Loucy (cell line): ENCODE measurements at regions not wholly inside any gene's neighbourhood (a gene's known extent, or its start where the extent isn't known, plus 50 kb on each side); places are given as distances from the start of the nearest gene placed in this dataset.

Source experiments
- H2AFZ ChIP-seq: fragments of 200-600 bp; sonication (generic); 2 replicates; pipeline ENCODE4 v1.6.0; 2016; ENCODE audit warnings: antibody characterized with exemption, mild to moderate bottlenecking, low read length, moderate library complexity
- H3F3A ChIP-seq: fragments of 200-600 bp; 2 replicates; pipeline ENCODE4 v1.6.0; 2016; ENCODE audit warnings: antibody characterized with exemption, low read depth, mild to moderate bottlenecking
- H3K27me3 ChIP-seq: fragments of 200-600 bp; sonication (generic); 2 replicates; pipeline ENCODE4 v1.6.1; 2014; ENCODE audit warnings: low read length, mild to moderate bottlenecking; ENCODE audit not compliant: insufficient read depth, poor library complexity, severe bottlenecking
- H3K36me3 ChIP-seq: fragments of 200-600 bp; sonication (generic); 2 replicates; pipeline ENCODE4 v1.6.1; 2016; ENCODE audit warnings: low read length; ENCODE audit not compliant: insufficient read depth
- H3K4me1 ChIP-seq: fragments of 200-600 bp; sonication (generic); 2 replicates; pipeline ENCODE4 v1.5.1; 2014; ENCODE audit warnings: low read length, mild to moderate bottlenecking; ENCODE audit not compliant: insufficient read depth, poor library complexity, severe bottlenecking
- H3K4me2 ChIP-seq: fragments of 200-600 bp; sonication (generic); 2 replicates; pipeline ENCODE4 v1.6.0; 2014; ENCODE audit warnings: antibody characterized with exemption, low read length, low read depth, mild to moderate bottlenecking; ENCODE audit not compliant: poor library complexity, severe bottlenecking
- H3K4me3 ChIP-seq: fragments of 200-600 bp; sonication (generic); 2 replicates; pipeline ENCODE4 v1.5.1; 2014; ENCODE audit warnings: low read length, mild to moderate bottlenecking, mixed read lengths; ENCODE audit not compliant: poor library complexity, severe bottlenecking
- H3K79me2 ChIP-seq: fragments of 200-600 bp; sonication (generic); 2 replicates; pipeline ENCODE4 v1.6.1; 2014; ENCODE audit warnings: low read length; ENCODE audit not compliant: insufficient read depth
- H3K9ac ChIP-seq: fragments of 200-600 bp; sonication (generic); 2 replicates; pipeline ENCODE4 v1.6.0; 2014; ENCODE audit warnings: mild to moderate bottlenecking, low read depth, low read length, moderate library complexity; ENCODE audit not compliant: poor library complexity, severe bottlenecking
- H3K9me2 ChIP-seq: fragments of 200-600 bp; sonication (generic); replicated peaks from 2 replicates; pipeline ENCODE4 v1.6.1; 2016; ENCODE audit warnings: low read depth, low read length, mixed read lengths
- H3K9me3 ChIP-seq: fragments of 200-600 bp; sonication (generic); 2 replicates; pipeline ENCODE4 v1.6.1; 2014; ENCODE audit warnings: mild to moderate bottlenecking, antibody characterized with exemption, low read length, low read depth; ENCODE audit not compliant: insufficient read depth
- H4K20me1 ChIP-seq: fragments of 200-600 bp; sonication (generic); 2 replicates; pipeline ENCODE4 v1.6.0; 2014; ENCODE audit warnings: antibody characterized with exemption, low read length, mild to moderate bottlenecking; ENCODE audit not compliant: insufficient read depth, poor library complexity, severe bottlenecking
- EZH2phosphoT487 ChIP-seq: fragments of 200-600 bp; IDR thresholded peaks from 2 replicates; pipeline ENCODE4 v1.6.1; 2018; ENCODE audit warnings: antibody characterized with exemption, mild to moderate bottlenecking, moderate library complexity, borderline replicate concordance
- TF ChIP-seq, protein P1 (sequence below): fragments of 200-600 bp; sonication (generic); conservative IDR thresholded peaks from 2 replicates; pipeline ENCODE4 v1.5.1; 2014; ENCODE audit warnings: mild to moderate bottlenecking, antibody characterized with exemption, low read length

DNA sequence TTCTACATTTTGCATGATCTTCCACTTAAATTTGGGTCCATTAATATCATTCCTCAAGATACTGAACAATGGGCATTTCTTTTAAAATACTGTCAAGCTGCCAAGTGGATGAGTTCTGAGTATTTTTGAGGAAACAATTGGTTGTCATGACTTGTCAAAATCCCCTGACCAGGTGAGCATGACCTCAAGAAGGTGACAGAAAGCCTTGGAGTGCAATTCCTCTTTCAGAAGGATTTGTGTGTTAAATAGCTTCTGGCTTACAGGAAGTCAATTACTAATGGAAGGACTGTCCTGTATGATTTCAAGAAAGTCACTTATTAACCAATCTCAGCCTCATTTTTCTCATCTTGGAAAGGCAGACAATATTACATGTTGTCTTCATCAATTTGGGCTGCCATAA, 460.6 kb downstream of the TSN start:
- no peaks in the 10 kb centered on the region for H3F3A ChIP-seq
- no peaks in the 10 kb centered on the region for H4K20me1 ChIP-seq
- no peaks in the 10 kb centered on the region for H3K4me1 ChIP-seq
- H3K4me3 ChIP-seq = no peak overlapping the region
- no peaks in the 10 kb centered on the region for H3K27me3 ChIP-seq
- H3K9ac ChIP-seq = no peak overlapping the region
- no peaks in the 10 kb centered on the region for H3K9me3 ChIP-seq
- H2AFZ ChIP-seq = no peak overlapping the region
- no peaks in the 10 kb centered on the region for H3K36me3 ChIP-seq
- H3K9me2 ChIP-seq = no peaks in the 10 kb centered on the region
- no peak overlapping the region for H3K4me2 ChIP-seq
- no peaks in the 10 kb centered on the region for H3K79me2 ChIP-seq
- TF ChIP-seq, protein P1, sequence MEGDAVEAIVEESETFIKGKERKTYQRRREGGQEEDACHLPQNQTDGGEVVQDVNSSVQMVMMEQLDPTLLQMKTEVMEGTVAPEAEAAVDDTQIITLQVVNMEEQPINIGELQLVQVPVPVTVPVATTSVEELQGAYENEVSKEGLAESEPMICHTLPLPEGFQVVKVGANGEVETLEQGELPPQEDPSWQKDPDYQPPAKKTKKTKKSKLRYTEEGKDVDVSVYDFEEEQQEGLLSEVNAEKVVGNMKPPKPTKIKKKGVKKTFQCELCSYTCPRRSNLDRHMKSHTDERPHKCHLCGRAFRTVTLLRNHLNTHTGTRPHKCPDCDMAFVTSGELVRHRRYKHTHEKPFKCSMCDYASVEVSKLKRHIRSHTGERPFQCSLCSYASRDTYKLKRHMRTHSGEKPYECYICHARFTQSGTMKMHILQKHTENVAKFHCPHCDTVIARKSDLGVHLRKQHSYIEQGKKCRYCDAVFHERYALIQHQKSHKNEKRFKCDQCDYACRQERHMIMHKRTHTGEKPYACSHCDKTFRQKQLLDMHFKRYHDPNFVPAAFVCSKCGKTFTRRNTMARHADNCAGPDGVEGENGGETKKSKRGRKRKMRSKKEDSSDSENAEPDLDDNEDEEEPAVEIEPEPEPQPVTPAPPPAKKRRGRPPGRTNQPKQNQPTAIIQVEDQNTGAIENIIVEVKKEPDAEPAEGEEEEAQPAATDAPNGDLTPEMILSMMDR = no peak
- no peak for TF ChIP-seq EZH2phosphoT487

DNA sequence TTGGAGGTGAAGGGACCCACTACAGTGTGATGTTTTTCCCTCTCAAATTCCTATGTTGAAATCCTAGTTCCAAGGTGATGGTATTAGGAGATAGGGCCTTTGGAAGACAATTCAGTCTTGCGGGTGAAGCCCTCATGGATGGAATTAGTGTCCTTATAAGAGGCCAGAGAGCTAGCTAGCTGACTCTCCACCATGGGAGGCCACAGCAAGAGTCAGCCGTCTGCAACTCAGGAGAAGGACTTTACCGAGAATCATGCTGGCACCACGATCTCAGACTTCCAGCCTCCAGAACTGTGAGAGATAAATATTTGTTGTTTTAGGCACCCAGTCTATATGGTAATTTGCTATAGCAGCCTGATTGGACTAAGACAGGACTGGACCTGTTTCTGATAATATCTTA, 461.4 kb downstream of the TSN start:
- no peaks in the 10 kb centered on the region for H3K27me3 ChIP-seq
- H4K20me1 ChIP-seq = no peaks in the 10 kb centered on the region
- no peaks in the 10 kb centered on the region for H3K79me2 ChIP-seq
- H3K36me3 ChIP-seq = no peaks in the 10 kb centered on the region
- no peak overlapping the region for H3K9ac ChIP-seq
- no peak overlapping the region for H3K4me2 ChIP-seq
- H3F3A ChIP-seq = no peaks in the 10 kb centered on the region
- no peaks in the 10 kb centered on the region for H3K4me1 ChIP-seq
- no peak overlapping the region for H3K4me3 ChIP-seq
- H3K9me2 ChIP-seq = no peaks in the 10 kb centered on the region
- H2AFZ ChIP-seq = no peak overlapping the region
- TF ChIP-seq, protein P1 = no peak
- no peak for TF ChIP-seq EZH2phosphoT487
- H3K9me3 ChIP-seq = no peaks in the 10 kb centered on the region

GRCh38 chr2:122218596-122218995, 463.1 kb downstream of the TSN start:
- no peak overlapping the region for H3K4me3 ChIP-seq
- no peak overlapping the region for H3K4me2 ChIP-seq
- no peaks in the 10 kb centered on the region for H4K20me1 ChIP-seq
- no peaks in the 10 kb centered on the region for H3K36me3 ChIP-seq
- no peaks in the 10 kb centered on the region for H3F3A ChIP-seq
- H3K9ac ChIP-seq = no peak overlapping the region
- H3K9me3 ChIP-seq = no peaks in the 10 kb centered on the region
- TF ChIP-seq EZH2phosphoT487 = no peak
- TF ChIP-seq, protein P1 = no peak
- no peak overlapping the region for H2AFZ ChIP-seq
- no peaks in the 10 kb centered on the region for H3K4me1 ChIP-seq
- H3K9me2 ChIP-seq = no peaks in the 10 kb centered on the region
- no peaks in the 10 kb centered on the region for H3K27me3 ChIP-seq
- no peaks in the 10 kb centered on the region for H3K79me2 ChIP-seq
